ENCODE measurements at regions not wholly inside any gene's neighbourhood (a gene's known extent, or its start where the extent isn't known, plus 50 kb on each side); places are given as distances from the start of the nearest gene placed in this dataset.

- WGBS, 5 donors = 20 to 41% (median 32%) methylated on average over 2 of the region's 2 CpGs
- TF ChIP-seq POLR2AphosphoS5 (IDR thresholded peaks at IDR 0.05) (no peak), POLR2A (IDR thresholded peaks at IDR 0.05) (no peak), EP300 (IDR thresholded peaks at IDR 0.05) (no peak), CTCF (IDR thresholded peaks at IDR 0.05) (no peak)
- no peaks in the 10 kb centered on the region for H3K36me3 ChIP-seq
- no peak overlapping the region for H3K27ac ChIP-seq
- no peaks in the 10 kb centered on the region for H3K27me3 ChIP-seq
- intact Hi-C loops (cut with DNase I; ENCODE audit: low total_unique reads) = no loop called here
- no peak overlapping the region for H3K4me3 ChIP-seq
- H3K4me1 ChIP-seq = peaks cover 0 to 5% (median 0%) of the 10 kb centered on the region in 4 donors
- no peaks in the 10 kb centered on the region for H3K9me3 ChIP-seq
- peak in 1 of 2 donors; percentile 25 for DNase-seq
Measured at GRCh38 chr4:27638163-27638915, 777.7 kb downstream of the STIM2 start.

GRCh38 chr4:27643101-27643500 is 782.5 kb downstream of the STIM2 start:
- Histone ChIP-seq H3K4me3 (no peak overlapping the region), H3K27ac (no peak overlapping the region), H3K9me3 (no peaks in the 10 kb centered on the region), H3K27me3 (no peaks in the 10 kb centered on the region), H3K4me1 (peaks cover 0 to 6% (median 0%) of the 10 kb centered on the region in 4 donors), H3K36me3 (no peaks in the 10 kb centered on the region)
- no peak for DNase-seq
- intact Hi-C loops (cut with DNase I; ENCODE audit: low total_unique reads) = no loop called here
- no peak for TF ChIP-seq POLR2A (IDR thresholded peaks at IDR 0.05)
- no peak for TF ChIP-seq EP300 (IDR thresholded peaks at IDR 0.05)
- TF ChIP-seq POLR2AphosphoS5 (IDR thresholded peaks at IDR 0.05) = no peak
- no peak for TF ChIP-seq CTCF (IDR thresholded peaks at IDR 0.05)

- Histone ChIP-seq H3K27me3 (no peaks in the 10 kb centered on the region), H3K4me3 (no peak overlapping the region), H3K36me3 (no peaks in the 10 kb centered on the region), H3K4me1 (peaks cover 0 to under 1% (median 0%) of the 10 kb centered on the region in 4 donors), H3K9me3 (no peaks in the 10 kb centered on the region), H3K27ac (no peak overlapping the region)
- WGBS, 5 donors = 90 to 95% (median 93%) methylated on average over 4 of the region's 4 CpGs
- intact Hi-C loops (cut with DNase I; ENCODE audit: low total_unique reads) = no loop called here
- TF ChIP-seq POLR2AphosphoS5 (IDR thresholded peaks at IDR 0.05) = no peak
- no peak for TF ChIP-seq POLR2A (IDR thresholded peaks at IDR 0.05)
- TF ChIP-seq CTCF (IDR thresholded peaks at IDR 0.05) = no peak
- TF ChIP-seq EP300 (IDR thresholded peaks at IDR 0.05) = no peak
- DNase-seq = no peak
Measured at GRCh38 chr4:27648416-27648815, 787.8 kb downstream of the STIM2 start.

GRCh38 chr4:27662426-27662825 is 801.8 kb downstream of the STIM2 start:
- intact Hi-C loops (cut with DNase I; ENCODE audit: low total_unique reads) = no loop called here
- no peak for DNase-seq
- 67 to 74% (median 70%) methylated on average over 3 of the region's 3 CpGs for WGBS, 5 donors
- Histone ChIP-seq H3K27me3 (no peaks in the 10 kb centered on the region), H3K4me3 (no peak overlapping the region), H3K27ac (no peak overlapping the region), H3K9me3 (no peaks in the 10 kb centered on the region), H3K36me3 (no peaks in the 10 kb centered on the region), H3K4me1 (no peaks in the 10 kb centered on the region)
- TF ChIP-seq POLR2A (IDR thresholded peaks at IDR 0.05) = no peak
- TF ChIP-seq EP300 (IDR thresholded peaks at IDR 0.05) = no peak
- TF ChIP-seq CTCF (IDR thresholded peaks at IDR 0.05) = no peak
- no peak for TF ChIP-seq POLR2AphosphoS5 (IDR thresholded peaks at IDR 0.05)
